Esophagus muscularis mucosa (tissue), 4 donors: ENCODE measurements at regions not wholly inside any gene's neighbourhood (a gene's known extent, or its start where the extent isn't known, plus 50 kb on each side); places are given as distances from the start of the nearest gene placed in this dataset.

ENCODE experiments used
- DNase-seq: peaks from one replicate; pipeline ENCODE4 v3.0.0-alpha.2; 2017; ENCODE audit errors: extremely low spot score
- H3K27ac ChIP-seq, 4 donors: fragments of 200-600 bp; sonication (generic); replicated peaks in 1 of 4; 1 replicate in 3 of 4; 2 replicates in 1 of 4; pipeline ENCODE4 v1.5.1; 2016 to 2019; ENCODE audit warnings: mild to moderate bottlenecking in 1 of 4
- H3K27me3 ChIP-seq, 4 donors: fragments of 200-600 bp; sonication (generic); one replicate each; pipeline versions ENCODE4 v1.5.1 to v1.6.0; 2016 to 2019
- H3K36me3 ChIP-seq, 4 donors: fragments of 200-600 bp; sonication (generic); one replicate each; pipeline ENCODE4 v1.5.1; 2016 to 2019
- H3K4me1 ChIP-seq, 4 donors: fragments of 200-600 bp; sonication (generic); one replicate each; pipeline ENCODE4 v1.5.1; 2016 to 2019
- H3K4me3 ChIP-seq, 4 donors: fragments of 200-600 bp; sonication (generic); 1 replicate in 2 of 4; 2 replicates in 2 of 4; pipeline ENCODE4 v1.5.1; 2016 to 2019; ENCODE audit warnings: mild to moderate bottlenecking in 4 of 4, moderate library complexity in 1 of 4
- H3K9me3 ChIP-seq, 4 donors: fragments of 200-600 bp; sonication (generic); 1 replicate in 3 of 4; 2 replicates in 1 of 4; pipeline ENCODE4 v1.5.1; 2016 to 2019
- EP300 ChIP-seq: sonication (generic); formaldehyde crosslinking; IDR thresholded peaks from one replicate; pipeline ENCODE4 v1.6.1; 2017; ENCODE audit warnings: antibody characterized with exemption
- POLR2A ChIP-seq: fragments of 450-650 bp; IDR thresholded peaks from one replicate; pipeline ENCODE4 v1.6.1; 2017; ENCODE audit warnings: antibody characterized with exemption, moderate library complexity, mild to moderate bottlenecking, low read depth
- POLR2AphosphoS5 ChIP-seq, 2 donors: sonication (generic); formaldehyde crosslinking; IDR thresholded peaks; one replicate each; pipeline ENCODE4 v1.6.1; 2017; ENCODE audit warnings: antibody characterized with exemption in 2 of 2
- WGBS: methylation state at CpG from one replicate; pipeline ENCODE4 v1.1.5; 2018; 5-methylcytosine and 5-hydroxymethylcytosine counted together
- intact Hi-C: fragments of 100-400 bp; cut with DNase I; formaldehyde crosslinking; loops from one replicate; pipeline ENCODE4 v1.15.1; 2023
- TF ChIP-seq, protein P1 (sequence below), 3 experiments: fragments of 200-600 bp in 2 of 3; fragments of 450-650 bp in 1 of 3; sonication (generic) in 2 of 3; IDR thresholded peaks; one replicate each; pipeline ENCODE4 v1.5.1; 2017 to 2019; ENCODE audit warnings: antibody characterized with exemption in 3 of 3, mild to moderate bottlenecking in 2 of 3, moderate library complexity in 1 of 3

DNA sequence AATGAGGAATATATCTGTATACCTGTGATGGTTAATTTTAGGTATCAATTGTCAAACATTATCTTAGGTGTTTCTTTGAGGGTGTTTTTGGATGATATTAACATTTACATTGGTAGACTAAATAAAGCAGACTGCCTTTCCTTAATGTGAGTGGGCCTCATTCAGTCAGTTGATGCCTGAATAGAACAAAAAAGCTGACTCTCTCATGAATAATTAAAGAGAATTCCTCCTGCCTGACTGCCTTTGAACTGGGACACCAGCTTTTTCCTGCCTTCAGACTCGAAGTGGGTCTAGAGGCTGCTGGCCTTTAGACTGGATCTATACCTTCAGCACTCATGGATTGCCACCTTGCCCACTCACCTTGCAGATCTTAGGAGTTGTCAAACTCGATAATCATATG is 117.9 kb upstream of the TMEM168 start:
- no peak for DNase-seq
- H3K27ac ChIP-seq, result no peak overlapping the region
- no peaks in the 10 kb centered on the region for H3K27me3 ChIP-seq
- peaks cover 4 to 10% (median 5%) of the 10 kb centered on the region in 4 donors for H3K36me3 ChIP-seq
- intact Hi-C loops, result no loop called here
- H3K4me1 ChIP-seq, result no peaks in the 10 kb centered on the region
- WGBS, result 88% methylated on average over 2 of the region's 2 CpGs
- no peak overlapping the region for H3K4me3 ChIP-seq
- TF ChIP-seq, protein P1, sequence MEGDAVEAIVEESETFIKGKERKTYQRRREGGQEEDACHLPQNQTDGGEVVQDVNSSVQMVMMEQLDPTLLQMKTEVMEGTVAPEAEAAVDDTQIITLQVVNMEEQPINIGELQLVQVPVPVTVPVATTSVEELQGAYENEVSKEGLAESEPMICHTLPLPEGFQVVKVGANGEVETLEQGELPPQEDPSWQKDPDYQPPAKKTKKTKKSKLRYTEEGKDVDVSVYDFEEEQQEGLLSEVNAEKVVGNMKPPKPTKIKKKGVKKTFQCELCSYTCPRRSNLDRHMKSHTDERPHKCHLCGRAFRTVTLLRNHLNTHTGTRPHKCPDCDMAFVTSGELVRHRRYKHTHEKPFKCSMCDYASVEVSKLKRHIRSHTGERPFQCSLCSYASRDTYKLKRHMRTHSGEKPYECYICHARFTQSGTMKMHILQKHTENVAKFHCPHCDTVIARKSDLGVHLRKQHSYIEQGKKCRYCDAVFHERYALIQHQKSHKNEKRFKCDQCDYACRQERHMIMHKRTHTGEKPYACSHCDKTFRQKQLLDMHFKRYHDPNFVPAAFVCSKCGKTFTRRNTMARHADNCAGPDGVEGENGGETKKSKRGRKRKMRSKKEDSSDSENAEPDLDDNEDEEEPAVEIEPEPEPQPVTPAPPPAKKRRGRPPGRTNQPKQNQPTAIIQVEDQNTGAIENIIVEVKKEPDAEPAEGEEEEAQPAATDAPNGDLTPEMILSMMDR (IDR thresholded peaks at IDR 0.05), result no peak
- TF ChIP-seq POLR2A, result no peak
- TF ChIP-seq POLR2AphosphoS5 (IDR thresholded peaks at IDR 0.05), result no peak
- no peak for TF ChIP-seq EP300
- H3K9me3 ChIP-seq, result peaks cover 0 to 22% (median 5%) of the 10 kb centered on the region in 4 donors

DNA sequence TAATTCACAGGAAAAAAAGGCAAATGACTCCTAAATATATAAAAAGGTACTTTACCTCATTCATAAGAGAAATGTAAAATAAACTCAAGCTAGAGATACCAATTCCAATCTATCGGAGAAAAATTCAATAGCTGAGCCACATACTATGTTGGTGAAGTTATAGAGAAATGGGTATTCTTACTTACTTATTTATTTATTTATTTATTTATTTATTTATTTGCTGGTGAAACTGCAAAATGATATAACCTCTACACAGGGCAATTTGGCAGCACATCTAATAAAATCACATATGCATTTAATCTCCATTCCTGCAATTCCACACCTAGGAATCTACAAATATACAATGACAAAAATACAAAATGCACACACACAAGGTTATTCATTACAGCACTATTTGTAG is 117.5 kb upstream of the TMEM168 start:
- Histone ChIP-seq H3K9me3 (peaks cover 0 to 22% (median 5%) of the 10 kb centered on the region in 4 donors), H3K27me3 (no peaks in the 10 kb centered on the region), H3K4me1 (no peaks in the 10 kb centered on the region), H3K36me3 (peaks cover 4 to 8% (median 5%) of the 10 kb centered on the region in 4 donors), H3K4me3 (no peak overlapping the region), H3K27ac (no peak overlapping the region)
- WGBS, result 97% methylated on average over 1 of the region's 1 CpG
- intact Hi-C loops, result no loop called here
- no peak for TF ChIP-seq EP300
- TF ChIP-seq POLR2AphosphoS5 (IDR thresholded peaks at IDR 0.05), result no peak
- DNase-seq, result no peak

DNA sequence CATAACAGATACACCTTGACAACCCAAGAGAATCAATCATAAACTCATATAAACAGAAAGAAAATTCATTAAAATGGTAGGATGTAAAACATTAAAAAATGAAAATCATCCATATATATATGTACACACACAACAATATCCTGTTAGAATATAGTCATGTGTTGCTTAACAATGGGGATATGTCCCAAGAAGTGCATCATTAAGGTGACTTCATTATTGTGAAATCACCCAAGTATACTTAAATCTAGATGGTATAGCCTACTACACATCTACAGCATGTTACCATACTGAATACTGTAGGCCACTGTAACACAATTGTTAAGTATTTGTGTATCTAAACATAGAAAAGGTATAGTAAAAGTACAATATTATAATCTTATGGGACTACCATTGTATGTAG is 115.8 kb upstream of the TMEM168 start:
- intact Hi-C loops, result no loop called here
- Histone ChIP-seq H3K9me3 (peaks cover 0 to 18% (median 5%) of the 10 kb centered on the region in 4 donors), H3K27me3 (no peaks in the 10 kb centered on the region), H3K27ac (no peak overlapping the region), H3K36me3 (peaks cover 1 to 4% (median 3%) of the 10 kb centered on the region in 4 donors), H3K4me1 (no peaks in the 10 kb centered on the region), H3K4me3 (no peak overlapping the region)
- DNase-seq, result no peak
- TF ChIP-seq EP300 (no peak), POLR2AphosphoS5 (IDR thresholded peaks at IDR 0.05) (no peak)
- TF ChIP-seq, protein P1 (IDR thresholded peaks at IDR 0.05), result no peak

GRCh38 chr7:112905413-112905812 is 115.2 kb upstream of the TMEM168 start:
- intact Hi-C loops, result no loop called here
- no peak overlapping the region for H3K4me3 ChIP-seq
- peaks cover 0 to 4% (median 0%) of the 10 kb centered on the region in 4 donors for H3K36me3 ChIP-seq
- H3K27ac ChIP-seq, result no peak overlapping the region
- TF ChIP-seq POLR2AphosphoS5 (IDR thresholded peaks at IDR 0.05) (no peak), POLR2A (no peak), EP300 (no peak)
- TF ChIP-seq, protein P1 (IDR thresholded peaks at IDR 0.05), result no peak
- H3K27me3 ChIP-seq, result no peaks in the 10 kb centered on the region
- peaks cover 0 to 18% (median 5%) of the 10 kb centered on the region in 4 donors for H3K9me3 ChIP-seq
- DNase-seq, result no peak
- no peaks in the 10 kb centered on the region for H3K4me1 ChIP-seq

DNA sequence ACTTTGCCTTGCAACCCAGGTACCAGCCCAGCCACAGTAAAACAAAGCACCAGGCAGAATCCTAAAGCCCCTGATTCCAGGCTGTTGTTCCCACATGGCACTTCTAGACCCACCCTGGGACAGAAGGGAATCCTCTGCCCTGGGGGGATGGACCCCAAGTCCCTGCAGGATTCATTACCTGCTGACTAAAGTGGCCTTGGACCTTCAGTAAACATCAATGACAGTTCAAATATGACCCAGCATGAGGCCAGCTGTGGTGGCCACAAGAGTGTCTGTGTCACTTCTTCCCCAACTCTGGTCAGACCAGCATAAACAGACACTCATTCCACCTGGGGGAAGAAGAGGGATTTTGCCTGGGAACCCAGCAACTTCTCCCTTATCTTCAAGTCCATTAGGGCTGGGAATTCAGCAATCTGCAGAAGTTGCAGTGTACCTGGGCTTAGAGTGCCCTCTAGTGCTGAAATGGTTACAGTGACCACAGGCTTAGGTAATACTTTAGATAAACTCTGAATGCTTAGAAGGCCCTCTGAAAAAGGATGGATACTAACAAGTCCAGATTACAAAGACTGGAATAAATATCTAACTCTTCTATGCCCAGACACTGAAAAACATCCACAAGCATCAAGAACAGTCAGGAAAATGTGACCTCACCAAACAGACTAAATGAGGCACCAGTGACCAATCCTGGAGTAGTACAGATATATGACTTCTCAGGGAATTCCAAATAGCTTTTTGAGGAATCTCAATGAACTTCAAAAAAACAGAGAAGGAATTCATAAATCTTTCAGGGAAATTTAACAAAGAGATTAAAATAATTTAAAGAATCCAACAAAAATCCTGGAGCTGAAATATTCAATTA is 108.5 kb upstream of the TMEM168 start:
- TF ChIP-seq POLR2AphosphoS5 (IDR thresholded peaks at IDR 0.05), result no peak
- TF ChIP-seq, protein P1 (IDR thresholded peaks at IDR 0.05), result peak in 2 of 3 experiments; percentile 25 to 45
- no peak overlapping the region for H3K27ac ChIP-seq
- H3K9me3 ChIP-seq, result no peaks in the 10 kb centered on the region
- no peaks in the 10 kb centered on the region for H3K4me1 ChIP-seq
- intact Hi-C loops, result no loop called here
- peaks cover 0 to 14% (median 7%) of the 10 kb centered on the region in 4 donors for H3K36me3 ChIP-seq
- no peak overlapping the region for H3K4me3 ChIP-seq
- H3K27me3 ChIP-seq, result no peaks in the 10 kb centered on the region
- no peak for DNase-seq
